ENCODE measurements at regions not wholly inside any gene's neighbourhood (a gene's known extent, or its start where the extent isn't known, plus 50 kb on each side); places are given as distances from the start of the nearest gene placed in this dataset.
"Not testable (repeated sequence)": the region's sequence is repeated elsewhere in the genome, so short reads cannot be mapped to it uniquely, and the experiment has no call there.

GRCh38 chr1:144070394-144071053 lies 98.7 kb upstream of the FAM72C start:
- not testable (repeated sequence) for TF ChIP-seq CTCF, POLR2A (IDR thresholded peaks at IDR 0.05)
